ENCODE measurements at regions not wholly inside any gene's neighbourhood (a gene's known extent, or its start where the extent isn't known, plus 50 kb on each side); places are given as distances from the start of the nearest gene placed in this dataset.

DNA sequence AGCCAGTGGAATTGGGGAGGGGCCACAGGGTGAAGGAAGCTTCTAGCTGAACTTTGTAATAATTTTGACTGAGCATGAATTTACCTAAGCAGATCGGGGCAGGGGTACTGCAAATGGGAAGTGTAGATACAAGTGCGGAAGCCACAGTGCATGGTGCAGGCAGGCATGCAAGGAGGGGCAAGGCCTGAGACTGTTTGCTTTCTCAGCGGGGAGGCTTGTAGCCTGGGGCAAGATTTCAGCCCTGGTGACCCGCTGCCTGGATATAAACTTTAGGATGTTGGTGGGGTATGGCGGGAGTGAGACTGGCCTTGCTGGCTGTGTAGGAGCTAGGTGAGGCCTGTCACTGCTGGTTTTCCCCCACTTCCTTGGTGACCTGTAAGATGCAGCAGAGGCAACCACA is 266.4 kb upstream of the PREP start:
- no peak for DNase-seq (ENCODE audit: low read depth)
- TF ChIP-seq, protein P1, sequence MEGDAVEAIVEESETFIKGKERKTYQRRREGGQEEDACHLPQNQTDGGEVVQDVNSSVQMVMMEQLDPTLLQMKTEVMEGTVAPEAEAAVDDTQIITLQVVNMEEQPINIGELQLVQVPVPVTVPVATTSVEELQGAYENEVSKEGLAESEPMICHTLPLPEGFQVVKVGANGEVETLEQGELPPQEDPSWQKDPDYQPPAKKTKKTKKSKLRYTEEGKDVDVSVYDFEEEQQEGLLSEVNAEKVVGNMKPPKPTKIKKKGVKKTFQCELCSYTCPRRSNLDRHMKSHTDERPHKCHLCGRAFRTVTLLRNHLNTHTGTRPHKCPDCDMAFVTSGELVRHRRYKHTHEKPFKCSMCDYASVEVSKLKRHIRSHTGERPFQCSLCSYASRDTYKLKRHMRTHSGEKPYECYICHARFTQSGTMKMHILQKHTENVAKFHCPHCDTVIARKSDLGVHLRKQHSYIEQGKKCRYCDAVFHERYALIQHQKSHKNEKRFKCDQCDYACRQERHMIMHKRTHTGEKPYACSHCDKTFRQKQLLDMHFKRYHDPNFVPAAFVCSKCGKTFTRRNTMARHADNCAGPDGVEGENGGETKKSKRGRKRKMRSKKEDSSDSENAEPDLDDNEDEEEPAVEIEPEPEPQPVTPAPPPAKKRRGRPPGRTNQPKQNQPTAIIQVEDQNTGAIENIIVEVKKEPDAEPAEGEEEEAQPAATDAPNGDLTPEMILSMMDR (conservative IDR thresholded peaks at IDR 0.05; ENCODE audit: low read depth, low read length) = no peak
- H3K4me3 ChIP-seq (ENCODE audit: low read depth, low read length) = no peak overlapping the region

DNA sequence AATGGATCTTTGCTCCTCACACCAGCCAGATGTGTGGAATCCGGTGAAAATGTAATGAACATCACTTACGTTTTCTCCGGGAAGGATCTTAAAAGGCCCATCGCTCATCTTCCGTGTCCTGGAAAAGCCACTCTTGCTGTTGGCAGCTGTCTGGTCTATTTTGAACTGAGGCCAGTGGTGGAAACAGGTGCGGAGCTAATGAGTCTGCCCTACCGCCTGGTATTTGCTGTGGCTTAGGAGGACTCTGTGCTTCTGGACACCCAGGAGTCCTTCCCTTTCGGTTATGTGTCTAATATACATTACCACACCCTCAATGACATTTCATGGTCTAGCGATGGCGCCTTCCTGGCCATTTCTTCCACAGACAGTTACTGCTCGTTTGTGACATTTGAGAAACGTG is 264.2 kb upstream of the PREP start:
- no peak overlapping the region for H3K4me3 ChIP-seq (ENCODE audit: low read depth, low read length)
- DNase-seq (ENCODE audit: low read depth) = no peak
- TF ChIP-seq, protein P1 (conservative IDR thresholded peaks at IDR 0.05; ENCODE audit: low read depth, low read length) = no peak

DNA sequence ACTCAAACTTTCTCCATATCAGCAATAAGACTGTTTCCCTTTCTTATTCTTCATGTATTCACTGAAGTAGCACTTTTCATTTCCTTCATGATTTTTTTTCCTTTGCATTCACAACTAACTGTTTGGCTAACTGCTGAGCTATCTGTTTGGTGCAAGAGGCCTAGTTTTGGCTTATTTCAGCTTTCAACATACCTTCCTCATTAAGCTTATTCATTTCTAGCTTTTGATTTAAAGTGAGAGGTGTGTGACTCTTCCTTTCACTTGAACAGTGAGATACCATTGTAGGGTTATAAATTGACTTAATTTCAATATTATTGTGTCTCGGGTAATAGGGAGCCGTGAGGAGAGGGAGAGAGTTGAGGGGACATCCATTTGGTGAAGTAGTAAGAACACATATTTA is 262.0 kb upstream of the PREP start:
- TF ChIP-seq, protein P1 (conservative IDR thresholded peaks at IDR 0.05; ENCODE audit: low read depth, low read length) = no peak
- no peak overlapping the region for H3K4me3 ChIP-seq (ENCODE audit: low read depth, low read length)
- DNase-seq (ENCODE audit: low read depth) = no peak

DNA sequence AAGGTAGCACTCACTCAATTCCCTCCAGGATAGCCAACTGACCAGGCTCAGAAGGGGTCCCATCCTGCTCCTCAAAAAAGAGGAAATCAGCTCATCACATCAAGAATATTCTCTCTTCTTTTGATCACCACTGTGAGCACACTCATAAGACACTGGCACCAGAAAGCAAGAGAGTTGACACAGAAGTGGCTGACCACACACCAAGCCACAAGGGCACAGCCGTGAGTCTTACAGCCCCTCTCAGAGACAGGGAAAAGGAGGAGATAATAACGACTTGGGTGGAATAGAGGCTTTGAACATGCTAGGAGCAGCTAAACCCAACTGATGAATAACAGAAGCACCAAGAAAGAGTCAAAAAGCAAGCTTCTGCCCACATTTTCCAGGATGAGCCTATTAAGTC is 249.1 kb upstream of the PREP start:
- DNase-seq (ENCODE audit: low read depth) = no peak
- no peak overlapping the region for H3K4me3 ChIP-seq (ENCODE audit: low read depth, low read length)
- TF ChIP-seq, protein P1 (conservative IDR thresholded peaks at IDR 0.05; ENCODE audit: low read depth, low read length) = no peak

DNA sequence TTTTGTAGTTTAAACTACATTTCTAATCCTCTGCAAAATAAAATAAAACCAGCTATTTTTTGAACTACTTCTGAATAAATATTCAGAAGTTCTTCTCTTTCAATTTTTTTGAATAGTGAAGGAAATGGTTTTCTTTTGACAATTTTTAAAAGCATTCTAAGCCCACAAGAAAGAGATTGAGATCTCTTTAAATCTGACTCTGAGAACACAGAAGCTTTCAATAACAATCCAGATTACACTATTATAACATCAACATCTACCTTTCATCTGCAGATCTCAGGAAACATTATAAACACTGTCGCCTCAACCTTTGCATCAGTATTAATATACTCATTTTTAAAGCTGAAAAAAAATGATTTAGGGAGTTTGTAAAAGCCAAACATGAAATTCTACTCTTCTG is 247.5 kb upstream of the PREP start:
- TF ChIP-seq, protein P1 (conservative IDR thresholded peaks at IDR 0.05; ENCODE audit: low read depth, low read length) = no peak
- DNase-seq (ENCODE audit: low read depth) = no peak
- no peak overlapping the region for H3K4me3 ChIP-seq (ENCODE audit: low read depth, low read length)

DNA sequence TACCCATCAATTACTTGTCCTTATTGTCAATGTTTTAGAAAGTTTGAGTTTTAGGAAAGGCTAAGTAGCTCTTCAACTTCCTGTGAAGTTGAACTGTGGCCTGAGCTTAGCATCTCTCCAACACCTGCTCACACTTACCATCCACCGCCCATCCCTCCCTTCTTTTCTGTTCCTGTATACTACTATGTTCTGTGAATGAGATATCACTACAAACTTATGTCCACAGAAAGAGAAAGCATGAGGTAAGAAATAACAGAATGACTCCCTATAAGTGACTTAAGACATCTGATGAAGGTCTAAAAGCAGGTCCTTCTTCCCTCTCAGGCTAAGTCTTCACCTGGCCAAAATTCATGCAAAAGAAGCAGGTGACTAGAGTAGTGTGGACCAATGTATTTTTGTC is 246.3 kb upstream of the PREP start:
- no peak for DNase-seq (ENCODE audit: low read depth)
- TF ChIP-seq, protein P1 (conservative IDR thresholded peaks at IDR 0.05; ENCODE audit: low read depth, low read length) = no peak
- H3K4me3 ChIP-seq (ENCODE audit: low read depth, low read length) = no peak overlapping the region

DNA sequence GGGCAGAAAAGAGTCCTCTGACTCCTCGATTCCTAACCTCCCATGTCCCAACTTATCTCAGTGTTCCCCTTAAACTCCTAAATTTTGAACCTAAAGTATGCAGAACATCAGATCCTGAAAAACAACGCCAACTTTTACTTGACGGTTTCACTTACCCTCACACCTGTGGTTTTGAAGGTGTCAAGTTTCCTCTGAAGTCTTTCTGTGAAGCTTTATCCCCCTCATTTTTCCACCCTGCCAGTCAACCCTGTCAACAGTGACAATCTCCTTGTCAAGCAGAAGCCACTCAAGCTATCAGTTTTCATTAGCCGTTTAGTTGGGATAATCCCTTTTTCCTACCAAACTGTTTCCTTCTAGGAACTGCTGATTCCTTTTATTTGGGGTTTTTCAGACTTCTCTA is 245.4 kb upstream of the PREP start:
- no peak for DNase-seq (ENCODE audit: low read depth)
- TF ChIP-seq, protein P1 (conservative IDR thresholded peaks at IDR 0.05; ENCODE audit: low read depth, low read length) = no peak
- no peak overlapping the region for H3K4me3 ChIP-seq (ENCODE audit: low read depth, low read length)

Data from choroid plexus epithelial cell (primary cell).